HepG2 (cell line): ENCODE measurements at regions not wholly inside any gene's neighbourhood (a gene's known extent, or its start where the extent isn't known, plus 50 kb on each side); places are given as distances from the start of the nearest gene placed in this dataset.

ENCODE experiments used
- ARID2 ChIP-seq: sonication (generic); formaldehyde crosslinking; IDR thresholded peaks from 2 replicates; pipeline ENCODE4 v1.8.1; 2022; ENCODE audit warnings: mild to moderate bottlenecking, missing genetic modification reagents, borderline replicate concordance
- HOXD1 ChIP-seq: sonication (generic); formaldehyde crosslinking; IDR thresholded peaks from 2 replicates; pipeline ENCODE4 v1.5.0; 2020; ENCODE audit warnings: missing genetic modification reagents
- KAT2B ChIP-seq: fragments of 150-350 bp; IDR thresholded peaks from 2 replicates; pipeline ENCODE4 v1.6.1; 2014; ENCODE audit warnings: low read depth, low read length, borderline replicate concordance
- MXI1 ChIP-seq: IDR thresholded peaks from 3 replicates; pipeline ENCODE4 v1.6.1; 2012; ENCODE audit warnings: low read depth, low read length, inconsistent platforms, borderline replicate concordance
- NFRKB ChIP-seq: fragments of 450-650 bp; IDR thresholded peaks from 2 replicates; pipeline ENCODE4 v1.6.1; 2017
- PBX2 ChIP-seq: IDR thresholded peaks from 2 replicates; pipeline ENCODE4 v1.6.1; 2016; ENCODE audit warnings: control low read depth
- PPARG ChIP-seq: conservative IDR thresholded peaks from 2 replicates; pipeline ENCODE4 v1.6.1; 2016; ENCODE audit warnings: missing biosample characterization, missing genetic modification reagents
- ZBTB2 ChIP-seq: sonication (generic); formaldehyde crosslinking; IDR thresholded peaks from 2 replicates; pipeline ENCODE4 v1.8.0; 2022; ENCODE audit warnings: low read depth, missing genetic modification reagents
- ZNF160 ChIP-seq: sonication (generic); formaldehyde crosslinking; IDR thresholded peaks from 2 replicates; pipeline ENCODE4 v1.8.0; 2022; ENCODE audit warnings: mild to moderate bottlenecking, inconsistent platforms, missing genetic modification reagents

GRCh38 chr12:113640837-113641236, 169.2 kb upstream of the LHX5 start:
- TF ChIP-seq PBX2 (no peak), ARID2 (CRISPR knock-in tag) (no peak), ZNF160 (CRISPR knock-in tag) (no peak), ZBTB2 (CRISPR knock-in tag) (no peak), HOXD1 (no peak), NFRKB (no peak), KAT2B (no peak), MXI1 (no peak), PPARG (CRISPR knock-in tag) (no peak)
